DND-41 (cell line): ENCODE measurements at regions not wholly inside any gene's neighbourhood (a gene's known extent, or its start where the extent isn't known, plus 50 kb on each side); places are given as distances from the start of the nearest gene placed in this dataset.
"Not testable (repeated sequence)": the region's sequence is repeated elsewhere in the genome, so short reads cannot be mapped to it uniquely, and the experiment has no call there.

Source experiments
- ATAC-seq: fragments of 200-7000 bp; cut with Tn5 transposase; 3 replicates; pipeline ENCODE4 v1.9.1; 2021; ENCODE audit warnings: low read depth; ENCODE audit not compliant: insufficient read depth
- DNase-seq: peaks from one replicate; pipeline ENCODE4 v3.0.0-alpha.2; 2020
- H2AFZ ChIP-seq: 2 replicates; pipeline ENCODE4 v1.6.0; 2012; ENCODE audit warnings: low read depth, low read length
- H3K27ac ChIP-seq: 2 replicates; pipeline ENCODE4 v1.5.1; 2012; ENCODE audit warnings: low read length, inconsistent platforms
- H3K27me3 ChIP-seq: fragments of 200-600 bp; sonication (generic); 2 replicates; pipeline ENCODE4 v1.6.0; 2012; ENCODE audit warnings: low read length, mild to moderate bottlenecking, inconsistent platforms; ENCODE audit not compliant: insufficient read depth, poor library complexity
- H3K36me3 ChIP-seq: 2 replicates; pipeline ENCODE4 v1.5.1; 2012; ENCODE audit warnings: low read length, inconsistent platforms; ENCODE audit not compliant: insufficient read depth
- H3K4me1 ChIP-seq: 2 replicates; pipeline ENCODE4 v1.5.1; 2012; ENCODE audit warnings: mild to moderate bottlenecking, low read length; ENCODE audit not compliant: insufficient read depth
- H3K4me2 ChIP-seq: 2 replicates; pipeline ENCODE4 v1.6.0; 2012; ENCODE audit warnings: mild to moderate bottlenecking, moderate library complexity, low read length, inconsistent platforms; ENCODE audit not compliant: insufficient read depth
- H3K4me3 ChIP-seq, 2 experiments: fragments of 200-600 bp in 1 of 2; shearing (Covaris generic) in 1 of 2; 2 replicates each; pipeline ENCODE4 v1.5.1; 2012 to 2016; ENCODE audit warnings: inconsistent platforms in 2 of 2, low read length in 2 of 2, mild to moderate bottlenecking in 2 of 2, low read depth in 1 of 2, moderate library complexity in 1 of 2
- H3K79me2 ChIP-seq: 2 replicates; pipeline ENCODE4 v1.6.0; 2012; ENCODE audit warnings: low read length, inconsistent platforms; ENCODE audit not compliant: insufficient read depth
- H3K9ac ChIP-seq: 2 replicates; pipeline ENCODE4 v1.6.0; 2012; ENCODE audit warnings: low read depth, mild to moderate bottlenecking, inconsistent platforms, low read length, moderate library complexity
- H3K9me3 ChIP-seq: 2 replicates; pipeline ENCODE4 v1.5.1; 2012; ENCODE audit warnings: low read length, moderate library complexity, mild to moderate bottlenecking, inconsistent platforms; ENCODE audit not compliant: insufficient read depth, severe bottlenecking
- H4K20me1 ChIP-seq: 2 replicates; pipeline ENCODE4 v1.6.0; 2012; ENCODE audit warnings: low read length; ENCODE audit not compliant: insufficient read depth

GRCh38 chr10:46840393-46841050 is 70.7 kb upstream of the PTPN20 start:
- H3K79me2 ChIP-seq, DNase-seq, ATAC-seq: not testable (repeated sequence)

GRCh38 chr10:46841051-46841593 is 70.1 kb upstream of the PTPN20 start:
- DNase-seq, H3K9me3 ChIP-seq, H3K79me2 ChIP-seq, H2AFZ ChIP-seq, H3K27ac ChIP-seq, H3K9ac ChIP-seq, H3K4me2 ChIP-seq, ATAC-seq, H3K4me1 ChIP-seq, H3K36me3 ChIP-seq, H4K20me1 ChIP-seq, H3K27me3 ChIP-seq, H3K4me3 ChIP-seq: not testable (repeated sequence)

More at GRCh38 chr10:46840393-46841050, 70.7 kb upstream of the PTPN20 start:
- H3K27ac ChIP-seq, H2AFZ ChIP-seq, H3K27me3 ChIP-seq, H4K20me1 ChIP-seq, H3K9me3 ChIP-seq, H3K9ac ChIP-seq, H3K36me3 ChIP-seq, H3K4me1 ChIP-seq, H3K4me2 ChIP-seq, H3K4me3 ChIP-seq: not testable (repeated sequence)

- not testable (repeated sequence) for H3K4me3 ChIP-seq, H3K4me1 ChIP-seq, DNase-seq, H4K20me1 ChIP-seq, H3K9me3 ChIP-seq, H3K27me3 ChIP-seq, H3K79me2 ChIP-seq, H3K36me3 ChIP-seq, H2AFZ ChIP-seq, H3K4me2 ChIP-seq, H3K9ac ChIP-seq, H3K27ac ChIP-seq, ATAC-seq
Observed at GRCh38 chr10:46845194-46845593, 66.0 kb upstream of the PTPN20 start.

GRCh38 chr10:46845640-46846039 is 65.6 kb upstream of the PTPN20 start:
- ATAC-seq, H4K20me1 ChIP-seq, H3K36me3 ChIP-seq: not testable (repeated sequence)

GRCh38 chr10:46860753-46861152 is 50.5 kb upstream of the PTPN20 start:
- H3K4me1 ChIP-seq, H3K9me3 ChIP-seq, H3K27ac ChIP-seq, H3K79me2 ChIP-seq, H3K36me3 ChIP-seq, H3K4me2 ChIP-seq, H2AFZ ChIP-seq, DNase-seq, H3K9ac ChIP-seq, H4K20me1 ChIP-seq, H3K27me3 ChIP-seq, H3K4me3 ChIP-seq, ATAC-seq: not testable (repeated sequence)

More at GRCh38 chr10:46845640-46846039, 65.6 kb upstream of the PTPN20 start:
- not testable (repeated sequence) for H3K4me2 ChIP-seq, H3K9ac ChIP-seq, H3K4me3 ChIP-seq, H3K79me2 ChIP-seq, H3K9me3 ChIP-seq, H3K27me3 ChIP-seq, DNase-seq, H3K4me1 ChIP-seq, H3K27ac ChIP-seq, H2AFZ ChIP-seq
